ENCODE measurements at regions not wholly inside any gene's neighbourhood (a gene's known extent, or its start where the extent isn't known, plus 50 kb on each side); places are given as distances from the start of the nearest gene placed in this dataset.

DNA sequence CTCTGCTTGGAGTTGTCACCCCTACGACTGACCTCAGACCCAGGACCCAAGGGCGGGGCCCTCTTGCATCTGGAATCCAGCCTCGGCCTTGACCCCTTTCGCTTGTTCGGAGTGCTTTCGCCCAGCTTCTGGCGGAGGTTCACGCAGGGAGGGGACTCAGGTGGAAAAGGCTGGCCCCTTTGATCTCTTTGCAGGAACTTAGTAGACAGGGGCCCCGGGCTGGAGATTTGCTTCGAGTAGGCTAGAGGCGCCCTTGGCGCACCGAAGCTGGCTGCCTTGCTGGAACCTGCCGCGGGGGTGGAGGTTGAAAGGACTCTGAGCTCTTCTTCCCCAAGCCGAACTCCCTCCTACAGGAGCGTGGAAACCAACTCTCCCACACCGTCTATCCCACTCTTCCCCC, 255.1 kb downstream of the OTUD1 start:
- Histone ChIP-seq H3K4me3 (ENCODE audit: low read length) (peak overlapping the region; percentile 46), H3K27me3 (ENCODE audit: insufficient read depth, low read length) (peaks cover 52% of the 10 kb centered on the region), H3K9me3 (ENCODE audit: low read length) (no peaks in the 10 kb centered on the region), H3K36me3 (ENCODE audit: insufficient read depth, low read length) (no peaks in the 10 kb centered on the region), H2AFZ (ENCODE audit: low read depth, low read length) (peak overlapping the region; percentile 80), H3K4me1 (ENCODE audit: insufficient read depth, low read length) (no peaks in the 10 kb centered on the region)

DNA sequence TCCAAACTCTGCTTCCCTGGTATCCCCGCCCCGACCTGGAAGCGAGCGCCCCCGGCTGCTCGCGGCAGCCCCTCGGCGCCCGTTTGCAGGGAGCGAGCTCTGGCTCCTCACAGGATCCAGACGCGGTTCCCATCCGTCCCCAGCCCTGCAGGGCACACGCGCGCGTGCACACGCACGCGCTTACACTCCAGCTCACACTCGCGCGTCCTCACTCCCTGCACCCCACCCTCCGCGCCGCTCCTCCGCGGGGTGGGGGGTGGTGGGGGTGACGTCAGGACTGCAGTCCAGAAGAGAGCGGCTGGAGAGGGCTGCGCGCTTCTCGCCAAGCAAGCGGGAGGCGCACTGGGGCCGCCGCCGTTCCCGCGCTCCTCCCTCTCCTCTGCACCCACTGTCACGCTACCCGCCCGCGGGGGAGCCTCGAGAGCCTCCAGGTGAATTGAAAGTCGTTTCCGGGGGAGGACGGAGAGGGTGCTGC, 255.6 kb downstream of the OTUD1 start:
- H3K4me3 ChIP-seq (ENCODE audit: low read length), result peak overlapping the region; percentile 46
- no peaks in the 10 kb centered on the region for H3K36me3 ChIP-seq (ENCODE audit: insufficient read depth, low read length)
- peaks cover 52% of the 10 kb centered on the region for H3K27me3 ChIP-seq (ENCODE audit: insufficient read depth, low read length)
- H3K9me3 ChIP-seq (ENCODE audit: low read length), result no peaks in the 10 kb centered on the region
- H2AFZ ChIP-seq (ENCODE audit: low read depth, low read length), result peak overlapping the region; percentile 80
- H3K4me1 ChIP-seq (ENCODE audit: insufficient read depth, low read length), result no peaks in the 10 kb centered on the region

DNA sequence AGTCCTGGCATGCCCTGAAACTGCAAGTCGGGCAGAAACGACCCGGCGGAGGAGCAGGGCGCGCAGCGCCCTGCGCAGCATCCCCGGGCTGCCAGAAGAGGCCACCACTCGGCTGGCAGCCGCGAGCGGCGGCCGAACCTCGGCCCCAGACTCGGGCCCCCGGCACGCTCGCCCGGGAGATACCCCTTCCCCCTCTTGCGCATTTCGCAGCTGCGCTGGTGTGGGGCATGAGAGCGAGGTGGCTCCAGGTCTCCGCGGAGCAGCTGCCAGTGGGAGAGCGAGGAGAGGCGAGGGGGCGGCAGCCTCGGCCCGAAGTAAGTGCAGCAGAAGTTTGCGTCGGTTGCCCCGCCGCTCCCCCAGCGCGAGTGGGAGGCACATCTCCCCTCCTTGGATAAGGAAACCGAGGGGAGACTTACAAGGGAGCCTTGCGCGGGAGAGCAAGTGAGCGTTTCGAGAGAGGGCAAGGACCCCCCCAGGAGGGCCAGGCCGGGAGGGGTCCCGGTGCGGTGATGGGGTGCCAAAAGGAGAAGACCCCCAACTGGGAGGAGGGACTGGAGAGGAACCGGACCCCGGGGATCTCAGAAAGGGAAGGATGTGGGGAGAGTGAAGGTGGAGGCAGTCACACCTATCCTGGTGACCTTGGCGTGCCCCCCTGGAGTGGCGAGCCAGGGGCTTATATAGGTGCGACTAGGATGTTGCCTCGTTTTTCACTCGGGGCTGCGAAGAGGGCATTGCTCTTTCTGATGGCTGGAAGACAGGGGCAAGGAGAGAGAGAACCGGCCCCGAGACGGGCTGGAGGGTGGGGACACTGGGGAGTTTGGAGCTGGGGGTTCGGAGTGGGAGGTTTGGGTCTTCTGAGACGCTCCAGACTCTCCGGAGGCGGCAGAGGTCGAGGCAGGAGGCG, 256.3 kb downstream of the OTUD1 start:
- Histone ChIP-seq H3K4me1 (ENCODE audit: insufficient read depth, low read length) (no peaks in the 10 kb centered on the region), H3K4me3 (ENCODE audit: low read length) (peak overlapping the region; percentile 46), H3K36me3 (ENCODE audit: insufficient read depth, low read length) (no peaks in the 10 kb centered on the region), H2AFZ (ENCODE audit: low read depth, low read length) (peak overlapping the region; percentile 80), H3K27me3 (ENCODE audit: insufficient read depth, low read length) (peaks cover 52% of the 10 kb centered on the region), H3K9me3 (ENCODE audit: low read length) (no peaks in the 10 kb centered on the region)

DNA sequence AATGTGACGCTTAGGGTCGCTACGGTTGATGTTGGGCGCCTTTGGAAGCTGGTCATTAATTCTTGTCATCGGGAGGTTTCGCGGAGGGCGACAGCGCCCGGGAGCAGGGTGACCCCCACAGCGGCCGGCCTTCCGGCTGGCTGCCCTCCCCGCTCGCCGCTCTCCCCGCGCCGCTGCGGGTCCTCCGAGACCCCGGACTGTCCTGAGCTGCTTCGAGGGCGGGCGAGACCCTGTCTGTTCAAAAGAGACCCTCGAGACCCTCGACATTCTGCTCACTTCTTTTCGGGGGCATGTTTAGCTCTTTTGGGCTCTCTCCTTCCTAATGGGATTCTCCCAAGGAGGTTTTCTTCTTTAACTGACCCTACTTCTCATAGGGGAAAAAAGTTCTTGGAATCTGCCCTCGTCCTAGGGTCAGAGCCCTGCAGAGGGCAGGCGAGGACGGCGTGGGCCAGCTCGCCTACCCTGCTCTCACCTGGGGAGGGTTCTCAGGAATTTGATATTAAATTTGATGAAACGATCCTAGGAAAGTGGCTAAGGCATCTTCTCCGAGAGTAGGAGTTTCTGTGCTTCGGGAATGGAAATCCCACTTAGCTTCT, 257.0 kb downstream of the OTUD1 start:
- Histone ChIP-seq H3K36me3 (ENCODE audit: insufficient read depth, low read length) (no peaks in the 10 kb centered on the region), H3K9me3 (ENCODE audit: low read length) (no peaks in the 10 kb centered on the region), H3K27me3 (ENCODE audit: insufficient read depth, low read length) (peaks cover 52% of the 10 kb centered on the region), H3K4me1 (ENCODE audit: insufficient read depth, low read length) (no peaks in the 10 kb centered on the region), H3K4me3 (ENCODE audit: low read length) (no peak overlapping the region), H2AFZ (ENCODE audit: low read depth, low read length) (no peak overlapping the region)

DNA sequence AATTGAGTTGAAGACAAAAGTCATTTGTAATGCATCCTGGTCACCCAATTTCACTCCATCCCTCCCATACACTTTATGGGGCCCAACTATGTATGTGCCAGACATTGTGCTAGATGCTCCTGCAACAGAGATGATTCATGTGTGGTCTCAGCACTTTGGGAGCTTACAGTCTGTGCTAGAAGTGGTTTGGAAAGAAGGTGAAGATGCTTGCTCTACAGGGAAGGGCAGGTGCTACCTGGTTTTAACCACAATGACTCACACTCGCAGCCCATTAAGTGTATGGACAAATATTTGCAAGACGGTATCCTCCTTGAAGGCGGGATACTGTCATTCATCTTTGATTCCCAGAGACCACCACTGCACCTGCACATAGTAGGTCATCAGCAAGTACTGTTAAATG, 257.6 kb downstream of the OTUD1 start:
- H3K4me3 ChIP-seq (ENCODE audit: low read length), result no peak overlapping the region
- no peak overlapping the region for H2AFZ ChIP-seq (ENCODE audit: low read depth, low read length)
- H3K27me3 ChIP-seq (ENCODE audit: insufficient read depth, low read length), result peaks cover 51% of the 10 kb centered on the region
- H3K36me3 ChIP-seq (ENCODE audit: insufficient read depth, low read length), result no peaks in the 10 kb centered on the region
- no peaks in the 10 kb centered on the region for H3K9me3 ChIP-seq (ENCODE audit: low read length)
- H3K4me1 ChIP-seq (ENCODE audit: insufficient read depth, low read length), result no peaks in the 10 kb centered on the region

DNA sequence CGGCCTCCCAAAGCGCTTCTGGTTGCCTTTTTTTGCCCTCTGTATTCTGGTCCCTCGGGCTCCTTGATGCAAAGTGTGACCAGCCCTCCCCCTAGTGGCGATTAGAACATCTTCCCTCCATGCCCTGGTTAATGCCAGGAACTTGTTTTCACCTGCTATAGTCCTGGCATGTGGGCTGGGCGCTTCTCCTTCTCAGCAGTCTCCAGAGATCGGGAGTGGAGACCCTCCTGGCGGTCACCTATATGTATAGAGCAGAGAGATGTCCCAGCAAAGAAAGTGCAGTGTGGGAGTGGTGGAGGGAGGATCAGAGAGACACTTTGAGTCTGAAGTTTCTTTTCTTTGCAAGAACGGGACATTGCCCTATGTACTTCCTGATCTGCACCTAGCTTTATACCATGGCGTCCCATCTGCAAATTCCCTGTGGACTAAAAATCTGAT, 264.1 kb downstream of the OTUD1 start:
- no peaks in the 10 kb centered on the region for H3K27me3 ChIP-seq (ENCODE audit: insufficient read depth, low read length)
- no peak overlapping the region for H3K4me3 ChIP-seq (ENCODE audit: low read length)
- H3K36me3 ChIP-seq (ENCODE audit: insufficient read depth, low read length), result no peaks in the 10 kb centered on the region
- no peaks in the 10 kb centered on the region for H3K9me3 ChIP-seq (ENCODE audit: low read length)
- no peak overlapping the region for H2AFZ ChIP-seq (ENCODE audit: low read depth, low read length)
- H3K4me1 ChIP-seq (ENCODE audit: insufficient read depth, low read length), result no peaks in the 10 kb centered on the region

DNA sequence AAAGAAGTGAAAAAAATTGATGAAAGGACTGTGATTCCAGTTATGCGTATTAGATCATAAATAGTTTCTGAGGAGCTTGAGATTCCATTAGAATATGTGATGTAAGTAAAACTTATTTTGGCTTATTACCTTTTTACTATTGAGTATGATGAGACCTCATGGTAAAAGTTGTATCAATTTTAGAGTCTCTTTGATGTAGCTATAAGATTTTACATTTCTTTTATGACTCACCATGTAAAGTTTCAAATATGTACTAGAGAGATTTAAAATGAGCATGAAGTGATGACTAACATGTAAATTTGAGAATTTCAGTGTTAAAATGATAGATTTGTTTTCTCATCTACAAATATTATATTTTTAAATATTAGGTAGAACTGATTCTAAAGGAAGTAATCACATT, 276.5 kb downstream of the OTUD1 start:
- Histone ChIP-seq H3K27me3 (ENCODE audit: insufficient read depth, low read length) (no peaks in the 10 kb centered on the region), H3K4me3 (ENCODE audit: low read length) (no peak overlapping the region), H3K4me1 (ENCODE audit: insufficient read depth, low read length) (no peaks in the 10 kb centered on the region), H2AFZ (ENCODE audit: low read depth, low read length) (no peak overlapping the region), H3K36me3 (ENCODE audit: insufficient read depth, low read length) (no peaks in the 10 kb centered on the region), H3K9me3 (ENCODE audit: low read length) (no peaks in the 10 kb centered on the region)

DNA sequence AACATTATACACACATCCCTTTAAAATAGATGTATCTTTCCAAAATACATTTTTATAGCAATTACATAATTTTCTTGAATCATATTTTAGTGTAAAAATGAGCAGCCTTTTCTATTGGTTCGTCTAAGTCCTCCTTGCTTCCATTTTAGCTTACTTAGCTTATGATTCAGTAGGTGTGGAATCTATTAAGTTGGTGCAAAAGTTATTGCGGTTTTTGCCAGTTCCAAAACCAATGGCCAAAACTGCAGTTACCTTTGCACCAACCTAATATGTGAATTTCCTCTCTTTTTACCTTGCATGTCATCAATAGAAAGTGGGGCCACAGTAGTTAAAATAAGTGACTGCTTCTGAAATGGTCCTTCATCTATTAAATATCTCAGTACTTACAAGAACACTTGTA, 279.0 kb downstream of the OTUD1 start:
- no peaks in the 10 kb centered on the region for H3K27me3 ChIP-seq (ENCODE audit: insufficient read depth, low read length)
- H2AFZ ChIP-seq (ENCODE audit: low read depth, low read length), result no peak overlapping the region
- no peaks in the 10 kb centered on the region for H3K36me3 ChIP-seq (ENCODE audit: insufficient read depth, low read length)
- no peaks in the 10 kb centered on the region for H3K9me3 ChIP-seq (ENCODE audit: low read length)
- no peak overlapping the region for H3K4me3 ChIP-seq (ENCODE audit: low read length)
- no peaks in the 10 kb centered on the region for H3K4me1 ChIP-seq (ENCODE audit: insufficient read depth, low read length)

DNA sequence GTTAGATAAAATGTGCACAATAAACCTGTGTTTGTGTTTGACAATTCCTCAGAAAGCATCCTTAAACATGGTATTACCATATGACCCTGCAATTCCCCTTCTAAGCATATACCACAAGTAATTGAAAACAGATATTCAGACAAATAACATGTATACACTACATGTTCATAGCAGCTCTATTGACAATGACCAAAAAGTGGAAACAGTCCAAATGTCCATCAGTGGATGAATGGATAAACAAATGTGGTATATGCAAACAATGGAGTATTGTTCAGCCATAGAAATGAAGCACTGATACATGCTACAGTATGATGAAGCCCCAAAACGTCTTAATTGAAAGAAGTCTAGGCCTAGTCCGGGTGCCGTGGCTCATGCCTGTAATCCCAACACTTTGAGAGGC, 280.1 kb downstream of the OTUD1 start:
- no peak overlapping the region for H2AFZ ChIP-seq (ENCODE audit: low read depth, low read length)
- no peak overlapping the region for H3K4me3 ChIP-seq (ENCODE audit: low read length)
- no peaks in the 10 kb centered on the region for H3K4me1 ChIP-seq (ENCODE audit: insufficient read depth, low read length)
- no peaks in the 10 kb centered on the region for H3K9me3 ChIP-seq (ENCODE audit: low read length)
- H3K27me3 ChIP-seq (ENCODE audit: insufficient read depth, low read length), result no peaks in the 10 kb centered on the region
- no peaks in the 10 kb centered on the region for H3K36me3 ChIP-seq (ENCODE audit: insufficient read depth, low read length)

DNA sequence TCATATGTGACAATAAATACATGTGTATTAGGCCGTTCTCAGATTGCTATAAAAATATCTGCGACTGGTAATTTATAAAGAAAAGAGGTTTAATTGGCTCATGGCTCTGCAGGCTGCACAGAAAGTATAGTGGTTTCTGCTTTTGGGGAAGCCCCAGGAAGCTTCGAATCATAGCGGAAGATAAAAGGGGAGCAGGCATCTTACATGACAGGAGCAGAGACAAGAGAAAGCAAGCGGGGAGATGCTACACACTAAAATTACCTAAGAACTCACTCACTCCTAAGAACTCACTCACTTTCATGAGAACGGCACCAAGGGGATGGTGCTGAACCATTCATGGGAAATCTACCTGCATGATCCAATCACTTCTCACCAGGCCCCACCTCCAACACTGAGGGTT, 284.9 kb downstream of the OTUD1 start:
- no peaks in the 10 kb centered on the region for H3K9me3 ChIP-seq (ENCODE audit: low read length)

DNA sequence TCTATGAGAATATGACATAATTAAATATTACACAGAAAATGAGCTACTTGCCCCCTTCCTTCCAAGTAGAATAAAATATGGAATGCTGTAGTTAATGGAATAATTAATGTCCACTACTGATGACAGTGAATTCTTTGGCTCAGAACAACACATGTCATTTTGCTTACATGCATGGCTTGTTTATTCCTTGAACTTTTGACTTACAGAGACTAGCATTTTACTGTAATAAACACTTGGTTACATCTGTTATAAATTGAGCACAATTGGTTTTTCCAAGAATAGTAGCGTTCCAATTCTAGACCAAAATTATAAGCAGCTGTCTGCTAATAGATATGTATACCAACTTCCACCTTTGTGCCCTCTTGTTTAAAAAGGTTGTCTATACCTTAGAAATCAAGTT, 286.7 kb downstream of the OTUD1 start:
- H3K27me3 ChIP-seq (ENCODE audit: insufficient read depth, low read length), result no peaks in the 10 kb centered on the region
- H3K4me1 ChIP-seq (ENCODE audit: insufficient read depth, low read length), result no peaks in the 10 kb centered on the region
- no peak overlapping the region for H2AFZ ChIP-seq (ENCODE audit: low read depth, low read length)
- no peaks in the 10 kb centered on the region for H3K36me3 ChIP-seq (ENCODE audit: insufficient read depth, low read length)
- H3K9me3 ChIP-seq (ENCODE audit: low read length), result no peaks in the 10 kb centered on the region
- H3K4me3 ChIP-seq (ENCODE audit: low read length), result no peak overlapping the region

More for the DNA sequence above, 284.9 kb downstream of the OTUD1 start:
- Histone ChIP-seq H2AFZ (ENCODE audit: low read depth, low read length) (no peak overlapping the region), H3K4me3 (ENCODE audit: low read length) (no peak overlapping the region), H3K4me1 (ENCODE audit: insufficient read depth, low read length) (no peaks in the 10 kb centered on the region), H3K36me3 (ENCODE audit: insufficient read depth, low read length) (no peaks in the 10 kb centered on the region), H3K27me3 (ENCODE audit: insufficient read depth, low read length) (no peaks in the 10 kb centered on the region)

DNA sequence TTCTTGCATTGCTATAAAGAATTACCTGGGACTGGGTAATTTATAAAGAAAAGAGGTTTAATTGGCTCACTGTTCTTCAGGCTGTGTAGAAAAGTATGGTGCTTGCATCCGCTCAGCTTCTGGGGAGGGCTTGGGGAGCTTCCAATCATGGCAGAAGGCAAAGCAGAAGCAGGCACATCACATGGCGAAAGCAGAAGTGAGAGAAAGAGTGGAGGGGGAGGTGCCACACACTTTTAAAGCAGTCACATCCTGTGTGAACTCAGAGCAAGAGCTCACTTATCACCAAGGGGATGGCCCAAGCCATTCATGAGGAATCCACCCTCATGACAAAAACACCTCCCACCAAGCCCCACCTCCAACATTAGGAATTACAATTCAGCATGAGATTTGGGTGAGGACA, 303.5 kb downstream of the OTUD1 start:
- Histone ChIP-seq H3K36me3 (ENCODE audit: insufficient read depth, low read length) (no peaks in the 10 kb centered on the region), H2AFZ (ENCODE audit: low read depth, low read length) (no peak overlapping the region), H3K4me3 (ENCODE audit: low read length) (no peak overlapping the region), H3K9me3 (ENCODE audit: low read length) (no peaks in the 10 kb centered on the region), H3K4me1 (ENCODE audit: insufficient read depth, low read length) (no peaks in the 10 kb centered on the region), H3K27me3 (ENCODE audit: insufficient read depth, low read length) (no peaks in the 10 kb centered on the region)

DNA sequence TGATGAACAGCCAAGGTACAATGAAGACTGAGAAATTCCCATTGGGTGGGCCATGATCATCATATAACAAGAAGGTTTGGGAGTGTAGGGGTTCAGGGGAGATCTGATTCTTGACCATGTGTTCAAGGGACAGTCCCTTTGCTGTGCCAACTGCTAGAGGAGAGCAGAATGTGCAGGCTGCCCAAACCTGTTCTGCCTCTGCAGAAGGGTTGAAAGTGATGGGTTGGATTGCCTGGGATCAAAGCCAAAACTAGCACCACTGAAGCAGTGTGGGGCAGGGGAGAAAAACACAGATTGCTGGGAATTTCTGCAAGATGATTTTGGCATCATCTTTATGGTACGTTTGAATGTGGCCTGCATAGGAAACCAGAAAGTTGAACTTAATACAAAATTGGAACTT, 303.9 kb downstream of the OTUD1 start:
- no peak overlapping the region for H2AFZ ChIP-seq (ENCODE audit: low read depth, low read length)
- no peaks in the 10 kb centered on the region for H3K27me3 ChIP-seq (ENCODE audit: insufficient read depth, low read length)
- no peaks in the 10 kb centered on the region for H3K4me1 ChIP-seq (ENCODE audit: insufficient read depth, low read length)
- H3K4me3 ChIP-seq (ENCODE audit: low read length), result no peak overlapping the region
- H3K36me3 ChIP-seq (ENCODE audit: insufficient read depth, low read length), result no peaks in the 10 kb centered on the region
- no peaks in the 10 kb centered on the region for H3K9me3 ChIP-seq (ENCODE audit: low read length)
